ENCODE measurements at regions not wholly inside any gene's neighbourhood (a gene's known extent, or its start where the extent isn't known, plus 50 kb on each side); places are given as distances from the start of the nearest gene placed in this dataset.

GRCh38 chr19:42662712-42663111 is 68.0 kb upstream of the CEACAM8 start:
- no peak for TF ChIP-seq IRF3 (IDR thresholded peaks at IDR 0.05; ENCODE audit: low read depth, low read length)
- no peak for TF ChIP-seq POLR2AphosphoS5 (IDR thresholded peaks at IDR 0.05; ENCODE audit: low read depth, low read length)
- no peak for TF ChIP-seq PBX3 (IDR thresholded peaks at IDR 0.05)
- no peak for TF ChIP-seq FOXM1 (IDR thresholded peaks at IDR 0.05; ENCODE audit: low read depth)
- TF ChIP-seq REST (IDR thresholded peaks at IDR 0.05; ENCODE audit: low read depth, low read length) = no peak
- TF ChIP-seq USF1 (IDR thresholded peaks at IDR 0.05; ENCODE audit: borderline replicate concordance, low read depth) = no peak
- TF ChIP-seq MXI1 (IDR thresholded peaks at IDR 0.05; ENCODE audit: low read depth, low read length) = no peak
- no peak for TF ChIP-seq TCF12 (IDR thresholded peaks at IDR 0.05)
- no peak for TF ChIP-seq CTCF (IDR thresholded peaks at IDR 0.05)
- no peak for TF ChIP-seq CHD2 (IDR thresholded peaks at IDR 0.05; ENCODE audit: low read length, partially characterized antibody)
- no peak for TF ChIP-seq GATA2 (CRISPR knock-in tag; IDR thresholded peaks at IDR 0.05)
- TF ChIP-seq USF2 (IDR thresholded peaks at IDR 0.05; ENCODE audit: borderline replicate concordance, low read depth, low read length) = no peak
- no peak for TF ChIP-seq FOXJ3 (CRISPR knock-in tag; IDR thresholded peaks at IDR 0.05)
- no peak for TF ChIP-seq ELF1 (IDR thresholded peaks at IDR 0.05)
- TF ChIP-seq SIN3A (IDR thresholded peaks at IDR 0.05; ENCODE audit: borderline replicate concordance, low read depth, low read length) = no peak
- no peak for TF ChIP-seq YY1 (IDR thresholded peaks at IDR 0.05; ENCODE audit: low read depth)
- H3K4me3 ChIP-seq (ENCODE audit: low read depth in 2 of 2, low read length in 1 of 2) = no peak overlapping the region
- ChIA-PET CTCF (interaction anchor here (0.6 kb wide), 1 partner anchor 255 kb away, joined by 3 read pairs; no protein-coding TSS in a partner anchor), POLR2A (no interaction called here)
- no peak overlapping the region for H3K9ac ChIP-seq
- no peaks in the 10 kb centered on the region for H3K36me3 ChIP-seq (replicated peaks in 1 of 2; ENCODE audit: control insufficient read depth in 1 of 2, insufficient read depth in 2 of 2, low read length in 1 of 2)
- peaks cover 16% of the 10 kb centered on the region; the same call in 1 of the 2 replicates for H3K27me3 ChIP-seq (ENCODE audit: insufficient read depth)
- WGBS (ENCODE audit: low lambda C conversion rate) = 0% methylated on average over 2 of the region's 2 CpGs
- no peaks in the 10 kb centered on the region for H3F3A ChIP-seq (replicated peaks; ENCODE audit: insufficient read depth)
- no peak overlapping the region for H3K4me2 ChIP-seq
- H3K27ac ChIP-seq (ENCODE audit: low read depth in 2 of 2, low read length in 1 of 2) = no peak overlapping the region
- no peak for DNase-seq
- no peak overlapping the region for H2AFZ ChIP-seq (ENCODE audit: low read depth)
- no peaks in the 10 kb centered on the region for H3K79me2 ChIP-seq (ENCODE audit: insufficient read depth)
- H3K9me3 ChIP-seq = no peaks in the 10 kb centered on the region
- H3K4me1 ChIP-seq (ENCODE audit: control insufficient read depth in 1 of 2, insufficient read depth in 2 of 2, low read depth in 1 of 2, low read length in 1 of 2) = no peaks in the 10 kb centered on the region
- H4K20me1 ChIP-seq (ENCODE audit: insufficient read depth) = no peaks in the 10 kb centered on the region
- no peaks in the 10 kb centered on the region for H3K9me2 ChIP-seq
